Stimulated activated naive CD8-positive, alpha-beta T cell treated with anti-CD3 and anti-CD28 coated beads, Interleukin-15, Interleukin-2, amounts not matched to agents 100 ng/mL and 50 ng/mL, for 24 hours (primary cell): ENCODE measurements at regions not wholly inside any gene's neighbourhood (a gene's known extent, or its start where the extent isn't known, plus 50 kb on each side); places are given as distances from the start of the nearest gene placed in this dataset.

ENCODE experiments used
- H3K27ac Mint-ChIP-seq: one replicate; pipeline ENCODE4 v1.8.0; 2021; ENCODE audit warnings: mild to moderate bottlenecking, mixed read lengths
- H3K27me3 Mint-ChIP-seq: one replicate; pipeline ENCODE4 v1.8.0; 2021; ENCODE audit warnings: mixed read lengths
- H3K36me3 Mint-ChIP-seq: one replicate; pipeline ENCODE4 v1.8.0; 2021; ENCODE audit warnings: low read depth, mixed read lengths
- H3K4me1 Mint-ChIP-seq: one replicate; pipeline ENCODE4 v1.8.0; 2021; ENCODE audit warnings: low read depth, mixed read lengths
- H3K4me3 Mint-ChIP-seq: one replicate; pipeline ENCODE4 v1.8.0; 2021; ENCODE audit warnings: mild to moderate bottlenecking, mixed read lengths
- H3K9me3 Mint-ChIP-seq: one replicate; pipeline ENCODE4 v1.8.0; 2021; ENCODE audit warnings: mixed read lengths

DNA sequence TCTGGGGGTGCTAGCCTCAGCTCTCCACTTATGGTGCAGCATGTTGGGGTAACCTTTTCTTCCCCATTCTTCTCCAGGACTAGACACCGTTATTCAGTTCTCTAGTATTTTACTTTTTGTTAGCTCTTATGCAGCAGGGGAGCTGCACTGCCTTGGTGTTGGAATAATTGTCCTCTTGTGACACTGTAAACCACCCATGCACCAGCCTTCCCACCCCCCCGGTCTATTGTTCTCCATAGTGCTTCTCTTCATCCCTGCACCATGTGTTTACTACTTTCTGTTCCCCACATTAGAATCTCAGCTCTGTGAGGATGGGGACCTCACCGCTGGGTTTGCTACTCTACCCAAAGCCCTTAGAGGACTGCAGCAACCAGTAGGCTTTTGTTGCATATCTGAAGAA is 230.7 kb downstream of the RPS24 start:
- H3K27ac Mint-ChIP-seq, result no peak overlapping the region
- H3K4me3 Mint-ChIP-seq, result no peak overlapping the region
- H3K4me1 Mint-ChIP-seq, result peaks cover 12% of the 10 kb centered on the region
- H3K27me3 Mint-ChIP-seq, result no peaks in the 10 kb centered on the region
- H3K36me3 Mint-ChIP-seq, result no peaks in the 10 kb centered on the region
- H3K9me3 Mint-ChIP-seq, result no peaks in the 10 kb centered on the region

DNA sequence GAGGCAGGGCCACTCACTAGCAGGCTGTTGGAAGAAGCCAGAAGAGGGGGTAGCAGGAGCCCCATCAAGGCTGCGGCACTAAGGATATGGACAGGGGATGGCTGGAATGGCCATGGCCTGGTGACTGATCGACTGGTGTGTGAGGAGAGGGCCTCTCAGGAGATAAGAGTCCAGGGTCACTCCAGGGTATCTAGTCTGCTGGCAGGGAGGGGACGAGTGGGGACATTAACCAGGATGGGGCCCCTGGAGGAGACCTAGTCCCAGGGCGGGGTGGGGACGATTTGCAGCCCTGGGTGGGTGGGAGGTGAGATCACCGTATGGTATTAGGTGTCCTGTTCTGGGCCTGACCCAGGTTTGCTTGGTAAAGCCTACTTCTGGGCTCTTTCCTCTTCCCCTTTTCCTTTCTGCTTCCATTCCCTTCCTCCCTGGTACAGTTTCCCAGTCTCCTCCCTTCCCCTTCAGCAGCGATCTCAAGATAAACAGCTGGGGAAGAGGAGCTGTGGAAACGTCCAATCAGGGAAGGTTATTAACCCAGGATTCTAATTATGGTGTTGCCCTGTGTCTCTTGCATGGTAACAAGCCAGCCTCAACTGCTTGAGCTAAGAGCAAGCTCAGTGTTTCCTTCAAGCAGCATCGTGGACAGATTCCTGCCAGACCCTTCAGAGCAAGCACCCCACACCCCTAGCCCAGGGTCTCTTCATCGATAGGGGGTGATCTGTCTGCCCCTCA is 233.2 kb downstream of the RPS24 start:
- H3K36me3 Mint-ChIP-seq, result no peaks in the 10 kb centered on the region
- no peak overlapping the region for H3K4me3 Mint-ChIP-seq
- no peak overlapping the region for H3K27ac Mint-ChIP-seq
- H3K9me3 Mint-ChIP-seq, result no peaks in the 10 kb centered on the region
- no peaks in the 10 kb centered on the region for H3K4me1 Mint-ChIP-seq
- no peaks in the 10 kb centered on the region for H3K27me3 Mint-ChIP-seq

- Mint-ChIP-seq H3K27me3 (no peaks in the 10 kb centered on the region), H3K36me3 (no peaks in the 10 kb centered on the region), H3K4me3 (no peak overlapping the region), H3K4me1 (no peaks in the 10 kb centered on the region), H3K9me3 (no peaks in the 10 kb centered on the region), H3K27ac (no peak overlapping the region)
These were observed 233.9 kb downstream of the RPS24 start for GRCh38 chr10:78267598-78267997.

DNA sequence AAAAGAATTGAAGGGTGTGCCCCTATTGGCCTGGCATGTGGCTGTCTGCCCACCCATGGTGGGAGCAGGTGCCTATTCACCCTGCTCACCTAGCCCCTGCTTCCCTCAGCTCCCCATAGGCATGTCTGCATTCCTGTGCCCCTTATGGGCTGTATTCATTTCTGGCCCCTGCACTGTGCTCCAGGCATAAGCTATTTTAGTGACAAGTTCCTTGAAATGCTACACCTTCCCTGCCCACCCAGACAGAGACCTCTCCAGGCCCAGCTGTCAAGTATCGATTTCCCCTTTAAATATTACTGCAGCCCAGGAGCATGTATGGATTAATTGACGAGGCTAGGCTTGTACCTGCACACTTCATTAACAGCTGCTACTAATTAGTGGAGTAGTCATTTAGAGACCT is 235.4 kb downstream of the RPS24 start:
- H3K27me3 Mint-ChIP-seq, result no peaks in the 10 kb centered on the region
- H3K36me3 Mint-ChIP-seq, result no peaks in the 10 kb centered on the region
- H3K9me3 Mint-ChIP-seq, result no peaks in the 10 kb centered on the region

GRCh38 chr10:78272329-78272728 is 238.7 kb downstream of the RPS24 start:
- peaks cover 4% of the 10 kb centered on the region for H3K27me3 Mint-ChIP-seq
- H3K4me3 Mint-ChIP-seq, result no peak overlapping the region
- H3K9me3 Mint-ChIP-seq, result no peaks in the 10 kb centered on the region
- H3K27ac Mint-ChIP-seq, result no peak overlapping the region
- no peaks in the 10 kb centered on the region for H3K4me1 Mint-ChIP-seq
- no peaks in the 10 kb centered on the region for H3K36me3 Mint-ChIP-seq

More for the DNA sequence above, 235.4 kb downstream of the RPS24 start:
- Mint-ChIP-seq H3K27ac (no peak overlapping the region), H3K4me1 (no peaks in the 10 kb centered on the region), H3K4me3 (no peak overlapping the region)

DNA sequence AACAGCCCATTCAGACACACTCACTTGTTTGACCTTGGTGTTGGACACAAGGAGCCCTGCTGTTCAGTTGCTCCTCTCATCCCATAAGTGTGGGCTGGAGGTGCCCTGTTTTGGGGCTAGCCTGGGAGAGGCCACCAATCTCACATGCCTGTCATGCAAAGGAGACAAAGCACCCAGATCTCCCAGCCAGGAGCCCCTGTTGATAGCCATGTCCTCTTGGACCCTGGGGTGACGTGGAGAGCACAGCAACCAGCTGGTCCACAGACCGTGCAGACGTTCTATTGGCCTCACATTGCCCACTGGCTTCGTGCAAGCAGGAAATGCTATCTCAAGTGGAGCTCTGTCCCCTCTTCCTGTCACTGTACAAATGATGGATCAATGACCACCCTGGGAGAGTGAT is 240.8 kb downstream of the RPS24 start:
- Mint-ChIP-seq H3K4me1 (no peaks in the 10 kb centered on the region), H3K4me3 (no peak overlapping the region), H3K27me3 (peaks cover 7% of the 10 kb centered on the region), H3K27ac (no peak overlapping the region), H3K9me3 (no peaks in the 10 kb centered on the region), H3K36me3 (no peaks in the 10 kb centered on the region)

GRCh38 chr10:78276139-78276538 is 242.5 kb downstream of the RPS24 start:
- no peaks in the 10 kb centered on the region for H3K9me3 Mint-ChIP-seq
- H3K36me3 Mint-ChIP-seq, result no peaks in the 10 kb centered on the region
- H3K27me3 Mint-ChIP-seq, result peaks cover 7% of the 10 kb centered on the region
- H3K4me1 Mint-ChIP-seq, result no peaks in the 10 kb centered on the region
- H3K27ac Mint-ChIP-seq, result no peak overlapping the region
- no peak overlapping the region for H3K4me3 Mint-ChIP-seq

GRCh38 chr10:78277314-78278057 is 243.8 kb downstream of the RPS24 start:
- Mint-ChIP-seq H3K4me3 (no peak overlapping the region), H3K9me3 (no peaks in the 10 kb centered on the region), H3K4me1 (no peaks in the 10 kb centered on the region), H3K36me3 (no peaks in the 10 kb centered on the region), H3K27ac (no peak overlapping the region), H3K27me3 (peaks cover 7% of the 10 kb centered on the region)

DNA sequence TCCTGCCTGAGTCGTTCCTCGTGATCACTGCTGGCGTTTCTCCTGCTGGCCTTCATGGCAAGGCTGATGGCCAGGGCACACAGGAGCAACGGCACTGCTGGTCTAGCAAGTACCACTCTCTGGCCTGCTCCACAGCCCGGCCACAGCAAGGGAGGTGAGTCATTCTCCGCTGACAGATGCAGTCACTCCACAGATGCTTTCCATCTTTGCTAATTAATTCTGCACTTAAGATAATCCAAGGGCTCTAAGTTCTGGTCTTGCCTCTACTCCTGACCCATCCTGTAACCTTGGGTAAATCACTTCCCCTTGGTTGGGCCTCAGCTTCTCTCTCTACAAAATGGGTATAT is 244.4 kb downstream of the RPS24 start:
- Mint-ChIP-seq H3K27ac (no peak overlapping the region), H3K36me3 (no peaks in the 10 kb centered on the region), H3K9me3 (no peaks in the 10 kb centered on the region), H3K4me1 (no peaks in the 10 kb centered on the region), H3K27me3 (peaks cover 7% of the 10 kb centered on the region), H3K4me3 (no peak overlapping the region)

DNA sequence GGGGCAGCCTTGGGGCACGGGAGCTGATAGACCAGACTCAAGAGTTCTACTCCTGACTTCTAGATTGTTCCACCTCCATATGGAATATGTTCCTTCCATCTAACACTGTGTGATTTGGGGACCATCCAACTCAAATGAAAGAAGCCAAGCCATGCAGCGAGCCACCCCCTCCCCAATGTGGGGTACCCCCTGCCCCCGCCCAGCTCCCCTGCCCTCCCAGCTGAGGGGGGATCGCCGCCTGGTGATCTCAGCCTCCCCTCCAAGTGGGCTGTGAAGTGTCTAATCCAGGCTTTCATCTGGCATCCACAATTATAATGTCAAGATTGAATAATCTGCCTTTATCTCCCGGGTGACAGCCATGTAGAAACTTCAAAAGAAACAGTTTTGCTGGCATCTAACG is 246.1 kb downstream of the RPS24 start:
- Mint-ChIP-seq H3K36me3 (no peaks in the 10 kb centered on the region), H3K4me3 (no peak overlapping the region), H3K4me1 (no peaks in the 10 kb centered on the region), H3K9me3 (no peaks in the 10 kb centered on the region), H3K27me3 (peaks cover 7% of the 10 kb centered on the region), H3K27ac (no peak overlapping the region)

- Mint-ChIP-seq H3K27me3 (peaks cover 5% of the 10 kb centered on the region), H3K27ac (no peak overlapping the region), H3K9me3 (no peaks in the 10 kb centered on the region), H3K4me3 (no peak overlapping the region), H3K4me1 (no peaks in the 10 kb centered on the region), H3K36me3 (no peaks in the 10 kb centered on the region)
These were observed 246.9 kb downstream of the RPS24 start for GRCh38 chr10:78280604-78281003.

DNA sequence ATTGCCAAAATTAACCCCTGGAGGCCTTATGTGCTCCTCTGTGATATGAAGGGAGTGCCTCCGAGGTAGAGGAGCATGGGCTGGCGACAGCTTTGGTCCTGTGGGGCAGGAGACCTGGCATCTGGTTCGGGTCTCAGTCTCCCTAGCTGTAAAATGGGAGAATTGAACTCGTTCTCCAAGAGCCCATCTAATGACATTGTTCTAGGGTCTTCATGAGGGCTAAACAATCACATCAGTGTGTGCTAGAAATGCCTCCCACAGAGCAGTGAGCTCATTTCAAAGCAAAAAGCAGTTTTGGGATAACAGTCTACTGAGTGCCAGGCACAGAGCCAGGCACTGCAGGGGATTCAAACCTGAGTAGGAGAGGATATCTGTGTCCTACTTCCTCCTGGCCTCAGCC is 248.0 kb downstream of the RPS24 start:
- Mint-ChIP-seq H3K4me3 (no peak overlapping the region), H3K36me3 (no peaks in the 10 kb centered on the region), H3K27me3 (peaks cover 3% of the 10 kb centered on the region), H3K4me1 (no peaks in the 10 kb centered on the region), H3K9me3 (no peaks in the 10 kb centered on the region), H3K27ac (no peak overlapping the region)

DNA sequence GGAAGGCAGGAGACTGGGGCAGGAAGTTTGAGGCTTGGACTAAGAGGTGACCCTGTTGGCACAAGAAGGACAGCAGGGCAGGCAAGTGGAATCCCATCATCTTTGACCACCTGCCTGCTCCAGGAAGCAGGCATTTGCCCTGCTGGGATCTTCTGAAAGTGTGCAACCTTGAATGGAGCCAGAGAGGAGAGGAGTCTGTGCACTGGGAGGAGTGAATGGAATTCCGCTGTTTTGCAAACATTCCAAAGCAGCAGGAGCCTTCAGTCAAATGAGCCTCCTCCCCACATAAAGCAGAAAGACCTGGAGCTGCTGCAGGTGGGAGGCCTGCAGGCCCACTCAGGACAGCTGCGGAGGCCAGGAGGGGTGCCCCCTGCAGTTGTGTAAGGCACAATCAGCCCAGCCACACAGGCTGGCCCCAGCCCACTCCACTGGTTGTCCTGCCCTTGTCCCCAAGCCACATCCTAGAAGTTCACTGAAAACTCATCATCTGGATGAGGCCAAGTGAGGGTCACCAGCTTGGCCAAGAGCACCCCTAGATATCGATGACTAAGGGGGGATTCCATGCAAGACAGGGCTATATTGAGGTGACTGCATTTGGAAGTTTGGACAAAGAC is 249.5 kb downstream of the RPS24 start:
- Mint-ChIP-seq H3K36me3 (no peaks in the 10 kb centered on the region), H3K27ac (no peak overlapping the region), H3K9me3 (no peaks in the 10 kb centered on the region), H3K4me3 (no peak overlapping the region), H3K4me1 (no peaks in the 10 kb centered on the region), H3K27me3 (peaks cover 1% of the 10 kb centered on the region)

GRCh38 chr10:78284381-78284780 is 250.7 kb downstream of the RPS24 start:
- Mint-ChIP-seq H3K27ac (no peak overlapping the region), H3K4me3 (no peak overlapping the region), H3K4me1 (no peaks in the 10 kb centered on the region), H3K9me3 (no peaks in the 10 kb centered on the region), H3K27me3 (no peaks in the 10 kb centered on the region), H3K36me3 (no peaks in the 10 kb centered on the region)

GRCh38 chr10:78285226-78285625 is 251.6 kb downstream of the RPS24 start:
- H3K36me3 Mint-ChIP-seq, result no peaks in the 10 kb centered on the region
- H3K27ac Mint-ChIP-seq, result no peak overlapping the region
- H3K4me1 Mint-ChIP-seq, result no peaks in the 10 kb centered on the region
- H3K4me3 Mint-ChIP-seq, result no peak overlapping the region
- H3K9me3 Mint-ChIP-seq, result no peaks in the 10 kb centered on the region
- no peaks in the 10 kb centered on the region for H3K27me3 Mint-ChIP-seq
